ENCODE measurements at regions not wholly inside any gene's neighbourhood (a gene's known extent, or its start where the extent isn't known, plus 50 kb on each side); places are given as distances from the start of the nearest gene placed in this dataset.
"Not testable (repeated sequence)": the region's sequence is repeated elsewhere in the genome, so short reads cannot be mapped to it uniquely, and the experiment has no call there.

DNA sequence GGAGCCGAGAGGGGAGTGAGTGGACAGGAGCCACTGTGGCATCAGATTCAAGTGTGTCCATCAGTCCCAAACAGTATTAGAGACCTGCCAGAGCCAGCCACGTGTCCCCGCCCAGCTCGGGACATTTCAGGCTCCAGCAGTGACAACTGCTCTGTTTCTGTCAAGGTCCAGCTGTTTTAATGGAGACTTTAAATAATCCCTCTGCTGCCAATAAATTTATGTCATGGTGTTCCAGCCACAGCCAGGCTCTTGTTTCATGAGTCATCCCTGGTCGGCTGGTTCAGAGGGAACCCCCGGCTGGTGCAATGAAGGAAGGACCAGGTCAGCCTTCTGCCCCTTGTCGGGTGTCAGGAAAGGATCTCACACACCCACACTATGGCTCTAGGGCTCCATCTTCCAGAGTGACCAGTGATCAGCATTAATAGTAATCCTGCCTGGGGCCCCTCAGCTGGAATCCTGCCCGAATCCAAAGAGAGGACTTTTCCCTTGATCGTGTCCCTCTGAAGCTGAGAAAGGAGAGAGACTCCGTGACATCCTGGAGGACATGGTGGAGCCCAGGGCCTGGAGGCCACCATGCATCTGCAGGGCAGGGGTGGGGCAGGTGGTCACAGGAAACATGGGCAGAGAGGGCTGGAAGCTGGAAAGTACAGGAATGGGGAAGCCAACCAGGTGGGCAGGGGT lies 197.3 kb downstream of the MATN1 start:
- DNase-seq, result no peak

DNA sequence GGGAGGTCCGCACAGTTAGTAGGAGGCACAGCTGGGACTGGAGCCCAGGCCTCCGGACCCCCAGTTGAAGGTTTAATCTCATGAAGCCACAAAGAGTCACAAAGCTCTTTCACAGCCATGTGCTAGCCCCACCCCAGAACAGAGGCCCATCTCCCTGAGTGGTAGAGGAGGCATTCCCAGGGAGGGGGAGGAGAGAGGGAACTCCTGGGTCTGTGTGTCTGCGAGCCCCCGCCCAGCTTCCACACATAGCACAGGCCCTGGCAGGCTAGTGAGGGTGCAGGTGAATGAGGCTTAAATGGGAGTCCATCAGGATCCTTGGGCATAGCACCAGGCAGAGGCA lies 197.8 kb downstream of the MATN1 start:
- no peak for DNase-seq

- no peak for DNase-seq
Observed at GRCh38 chr1:30524840-30525617, 198.4 kb downstream of the MATN1 start.

GRCh38 chr1:30524025-30524555 lies 199.3 kb downstream of the MATN1 start:
- not testable (repeated sequence) for DNase-seq

DNA sequence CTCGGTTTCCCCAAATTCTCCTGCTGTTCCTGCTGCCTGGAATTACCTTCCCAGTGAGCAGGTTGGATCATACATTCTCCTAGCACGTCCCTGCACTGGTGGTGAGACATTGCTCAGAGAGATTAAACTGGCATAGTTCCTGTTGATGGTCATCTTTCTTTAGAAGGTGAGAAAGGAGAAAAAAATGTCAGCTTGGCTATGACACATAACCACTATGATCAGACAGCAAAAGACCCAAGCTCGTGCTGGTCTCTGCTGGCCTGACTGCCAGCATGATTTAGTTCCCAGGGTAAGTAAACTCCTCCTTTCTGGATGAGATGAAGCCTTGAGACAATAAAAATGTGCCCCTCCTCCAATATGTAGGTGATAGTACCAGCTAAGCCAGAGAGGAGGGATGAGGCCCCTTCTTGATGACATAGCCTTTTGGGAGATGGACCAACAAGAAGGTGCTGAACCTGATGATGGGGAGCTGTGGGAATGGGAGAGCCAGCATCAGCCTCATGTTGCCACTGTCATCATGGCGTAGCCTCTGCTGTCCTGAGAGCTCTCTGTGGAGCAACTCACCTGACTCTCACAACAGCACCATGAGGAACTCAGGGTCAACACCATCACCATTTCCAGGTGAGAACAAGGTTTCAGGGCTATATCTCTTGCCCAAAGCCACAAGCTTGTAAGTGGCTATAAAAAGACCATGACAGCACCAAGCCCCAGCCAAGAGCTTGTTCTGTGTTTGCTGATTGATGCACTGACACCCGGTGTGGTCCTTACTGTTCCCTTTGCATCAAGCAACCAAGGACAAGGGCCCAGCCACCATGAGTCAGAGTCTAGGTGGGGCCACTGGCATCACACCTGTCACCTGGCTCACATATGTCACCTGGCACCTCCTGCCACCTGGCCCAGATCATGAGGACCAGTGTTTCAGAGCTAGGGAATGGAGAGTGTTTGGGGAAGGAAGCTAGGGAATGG lies 200.0 kb downstream of the MATN1 start:
- DNase-seq, result no peak

DNA sequence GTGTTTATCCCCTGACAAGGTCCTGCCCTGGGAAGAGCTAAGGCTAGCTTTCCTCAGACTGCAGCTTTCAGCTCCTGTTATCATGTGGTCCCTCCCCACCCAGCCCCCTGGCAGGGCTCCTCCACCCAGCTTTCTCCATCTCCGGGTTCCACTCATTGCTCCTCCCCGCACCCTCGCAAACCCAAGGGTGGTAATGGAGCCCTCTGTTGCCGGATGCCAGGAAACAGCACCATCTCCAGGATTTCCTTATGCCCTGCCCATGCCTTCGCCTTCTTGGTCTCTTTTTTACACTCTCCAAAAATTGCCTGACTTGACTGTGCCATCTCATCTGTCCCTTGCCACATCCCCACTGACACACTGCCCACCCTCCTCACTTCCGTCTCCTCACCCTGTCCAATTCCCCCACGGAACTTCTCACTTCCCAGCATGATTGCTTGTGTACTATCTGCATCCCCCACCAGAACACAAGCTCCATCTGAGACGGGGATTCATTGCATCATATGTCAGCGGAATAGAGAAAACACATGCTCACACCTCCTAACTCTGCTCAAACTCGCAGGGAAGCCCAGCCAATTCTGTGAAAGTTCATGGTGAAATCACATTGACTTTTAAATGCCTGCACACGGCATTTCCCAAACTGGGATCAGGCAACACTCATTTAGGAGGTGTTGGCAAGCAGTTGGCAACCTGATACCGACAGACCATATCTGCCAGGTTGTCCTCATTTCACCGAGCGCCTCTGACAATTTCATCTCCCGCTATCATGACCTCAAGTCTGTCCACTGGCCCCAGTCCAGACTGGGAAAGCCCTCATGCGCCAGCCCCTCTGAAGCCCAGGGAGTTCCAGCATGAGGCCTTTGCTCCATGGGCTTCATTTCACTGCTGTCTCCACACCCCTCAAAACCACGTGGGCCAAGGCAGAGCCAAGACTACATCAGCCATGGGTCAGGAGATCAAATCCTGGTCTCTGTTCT lies 201.1 kb downstream of the MATN1 start:
- no peak for DNase-seq

GRCh38 chr1:30521261-30521865 lies 202.0 kb downstream of the MATN1 start:
- no peak for DNase-seq

DNA sequence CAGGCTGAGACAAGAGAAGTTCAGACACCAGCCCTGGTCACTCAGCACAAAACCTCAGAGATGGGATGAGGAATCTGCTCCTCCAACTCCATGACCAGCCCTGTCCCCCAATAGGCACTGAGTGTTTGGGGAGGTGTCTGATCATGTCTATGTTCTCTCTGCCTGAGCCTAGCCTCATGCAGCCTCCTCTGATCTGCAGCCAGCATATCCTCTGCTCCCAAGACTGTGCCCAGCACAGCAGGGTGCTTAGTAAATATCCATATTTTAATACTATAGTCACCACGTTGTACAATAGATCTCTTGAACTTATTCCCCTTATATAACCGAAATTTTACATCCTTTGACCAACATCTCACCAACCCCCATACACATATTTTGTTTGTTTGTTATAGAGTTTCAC lies 202.9 kb downstream of the MATN1 start:
- no peak for DNase-seq

- DNase-seq, result no peak
Observed at GRCh38 chr1:30519201-30519763, 204.1 kb downstream of the MATN1 start.

- DNase-seq, result no peak
Observed at GRCh38 chr1:30518696-30519095, 204.7 kb downstream of the MATN1 start.

GRCh38 chr1:30518186-30518585 lies 205.2 kb downstream of the MATN1 start:
- DNase-seq, result no peak

- DNase-seq, result not testable (repeated sequence)
Observed at GRCh38 chr1:30517666-30518065, 205.7 kb downstream of the MATN1 start.

DNA sequence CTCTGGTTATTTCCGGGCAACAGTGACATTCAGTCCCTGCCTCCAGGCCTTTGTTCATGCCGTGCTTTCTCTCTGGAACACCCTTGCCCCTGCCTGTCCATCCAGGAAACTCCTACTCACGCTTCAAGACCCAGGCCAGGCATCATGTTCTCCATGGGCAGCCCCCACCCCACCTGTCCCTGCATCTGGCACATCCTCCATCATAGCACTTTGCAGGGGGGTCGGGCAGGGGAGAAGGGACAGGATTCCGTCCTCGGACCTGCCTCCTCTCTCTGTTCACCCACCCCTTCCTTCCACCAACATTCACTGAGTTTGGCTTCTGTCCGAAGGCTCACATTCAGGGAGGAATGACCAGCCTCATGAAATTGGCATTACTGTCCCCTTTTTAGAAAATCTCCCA lies 206.1 kb downstream of the MATN1 start:
- DNase-seq, result not testable (repeated sequence)

- DNase-seq, result no peak
Observed at GRCh38 chr1:30516485-30516858, 206.9 kb downstream of the MATN1 start.

DNA sequence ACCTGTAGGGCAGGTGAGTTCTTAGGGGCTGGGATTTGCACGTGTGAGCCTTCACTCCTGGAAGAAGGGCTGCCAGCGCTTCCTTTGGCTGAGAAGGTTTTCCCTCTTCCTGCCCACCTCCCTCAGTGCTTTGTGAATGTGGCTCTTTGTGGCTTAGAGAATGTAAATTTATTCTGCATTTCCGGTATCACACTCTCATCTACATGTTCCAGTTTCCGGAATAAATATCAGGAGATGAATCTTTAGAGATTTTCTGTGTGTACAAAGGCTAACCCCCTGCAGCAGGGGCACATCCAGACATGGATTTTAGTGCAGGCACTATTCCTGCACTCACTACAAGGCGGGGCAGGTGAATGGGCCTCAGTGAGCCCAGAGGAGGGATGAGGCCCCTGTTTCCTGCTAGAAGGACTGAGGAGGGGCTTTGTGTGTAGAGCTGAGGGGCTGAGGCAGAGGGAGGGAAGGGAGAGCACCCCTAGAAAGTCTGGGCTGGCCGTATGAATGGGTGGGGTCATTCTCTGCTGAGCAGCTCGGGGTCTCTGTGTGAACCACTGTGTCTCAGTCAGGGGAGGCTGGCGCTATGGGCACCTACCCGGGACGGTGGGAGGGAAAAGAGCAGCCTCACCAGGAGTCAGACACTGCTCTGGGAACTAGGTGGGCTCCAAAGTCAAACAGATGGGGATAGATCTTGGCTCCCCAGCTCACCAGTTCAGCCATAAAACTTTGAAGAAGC lies 207.5 kb downstream of the MATN1 start:
- no peak for DNase-seq

GRCh38 chr1:30514945-30515344 lies 208.4 kb downstream of the MATN1 start:
- DNase-seq, result no peak

- no peak for DNase-seq
Observed at GRCh38 chr1:30514137-30514654, 209.2 kb downstream of the MATN1 start.

- DNase-seq, result no peak
Observed at GRCh38 chr1:30513396-30514136, 209.8 kb downstream of the MATN1 start.

GRCh38 chr1:30512914-30513265 lies 210.5 kb downstream of the MATN1 start:
- DNase-seq, result no peak
